ENCODE measurements at regions not wholly inside any gene's neighbourhood (a gene's known extent, or its start where the extent isn't known, plus 50 kb on each side); places are given as distances from the start of the nearest gene placed in this dataset.

DNA sequence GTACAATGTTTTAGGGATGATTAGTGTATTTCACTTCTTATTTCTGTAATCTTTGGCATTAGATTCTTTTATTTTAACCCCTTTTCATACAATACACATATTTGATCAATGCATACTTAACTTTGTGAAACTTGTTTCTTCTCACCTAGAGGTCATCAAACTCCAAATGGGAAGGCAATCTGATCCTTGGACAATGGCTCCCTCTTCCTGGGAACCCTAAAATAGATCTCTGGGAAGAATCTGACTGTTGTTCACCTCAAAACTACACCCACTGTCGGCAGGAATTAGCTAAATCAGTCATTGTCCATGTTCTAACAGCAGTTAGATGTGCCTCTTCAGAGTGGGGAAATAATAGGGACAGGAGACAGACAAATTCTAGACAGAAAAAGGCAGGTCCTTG, 707.4 kb upstream of the CHORDC1 start:
- DNase-seq (ENCODE audit: low read depth, low spot score): no peak
- in situ Hi-C loops (cut with HindIII; ENCODE audit: low pct_unique_long_range_greater_than_20kb, low sequenced_read_pairs): no loop called here

DNA sequence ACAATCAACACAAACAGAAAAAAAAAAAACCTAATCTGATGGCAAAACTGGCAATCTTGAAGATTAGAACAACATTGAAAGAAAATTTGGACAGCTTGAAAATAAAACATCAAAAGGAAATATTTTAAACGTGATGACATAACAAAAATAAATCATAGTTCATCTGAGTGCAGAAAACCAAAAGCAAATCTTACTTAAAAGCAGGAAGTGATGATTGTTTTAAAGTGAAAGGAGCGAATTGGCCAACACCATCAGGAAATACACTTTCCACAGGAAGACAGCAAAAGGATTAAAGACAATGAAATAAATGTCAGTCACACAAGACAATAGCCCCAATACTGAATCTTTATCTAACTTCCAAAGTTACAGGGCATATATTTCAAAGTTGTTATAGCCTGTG, 696.5 kb upstream of the CHORDC1 start:
- in situ Hi-C loops (cut with HindIII; ENCODE audit: low pct_unique_long_range_greater_than_20kb, low sequenced_read_pairs): no loop called here
- no peak for DNase-seq (ENCODE audit: low read depth, low spot score)

DNA sequence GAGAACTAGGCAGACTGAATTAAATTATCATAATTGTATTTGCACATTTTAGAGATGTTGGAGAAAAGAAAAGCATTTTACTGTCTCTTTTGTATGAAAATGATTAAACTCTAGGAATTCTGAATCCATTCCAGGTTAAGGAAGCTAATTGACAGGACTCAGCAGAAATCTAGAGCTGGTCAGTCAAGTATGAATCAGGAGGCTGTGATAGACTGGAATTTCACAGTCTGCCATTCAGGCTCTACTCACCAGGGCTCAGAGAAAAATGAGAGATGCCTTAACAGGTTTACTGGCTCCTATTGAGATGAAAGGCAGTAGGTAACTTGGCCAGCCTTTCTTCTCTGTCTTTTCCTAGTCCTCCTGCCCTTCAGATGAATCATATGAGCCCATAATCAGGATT, 693.9 kb upstream of the CHORDC1 start:
- in situ Hi-C loops (cut with HindIII; ENCODE audit: low pct_unique_long_range_greater_than_20kb, low sequenced_read_pairs): no loop called here

DNA sequence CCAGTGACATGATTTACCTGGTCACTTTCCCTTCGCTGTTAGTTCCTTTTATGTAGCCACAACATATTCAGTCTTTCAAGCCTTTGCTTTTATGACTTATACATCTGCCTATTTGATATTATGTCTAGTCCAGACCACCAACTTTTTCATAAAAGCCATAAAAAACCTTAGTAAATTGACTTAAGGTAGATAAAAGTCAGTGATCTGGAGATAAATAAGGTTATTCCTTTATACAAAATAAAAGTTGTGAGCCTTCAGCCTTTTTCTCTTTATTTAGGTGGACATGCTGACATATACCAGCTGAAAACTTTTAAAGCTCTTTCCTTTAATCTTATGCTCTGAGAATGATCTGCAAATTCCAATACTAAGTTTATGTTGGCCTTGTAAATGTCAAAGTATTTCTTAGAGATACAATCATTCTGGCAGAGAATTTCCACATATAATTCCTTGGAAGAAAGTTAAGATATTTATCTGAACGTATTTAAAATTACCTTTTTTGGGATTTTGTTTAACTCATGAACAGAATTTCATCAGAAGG, 690.4 kb upstream of the CHORDC1 start:
- no peak for DNase-seq (ENCODE audit: low read depth, low spot score)
- in situ Hi-C loops (cut with HindIII; ENCODE audit: low pct_unique_long_range_greater_than_20kb, low sequenced_read_pairs): no loop called here

More for the DNA sequence above, 693.9 kb upstream of the CHORDC1 start:
- DNase-seq (ENCODE audit: low read depth, low spot score): no peak

DNA sequence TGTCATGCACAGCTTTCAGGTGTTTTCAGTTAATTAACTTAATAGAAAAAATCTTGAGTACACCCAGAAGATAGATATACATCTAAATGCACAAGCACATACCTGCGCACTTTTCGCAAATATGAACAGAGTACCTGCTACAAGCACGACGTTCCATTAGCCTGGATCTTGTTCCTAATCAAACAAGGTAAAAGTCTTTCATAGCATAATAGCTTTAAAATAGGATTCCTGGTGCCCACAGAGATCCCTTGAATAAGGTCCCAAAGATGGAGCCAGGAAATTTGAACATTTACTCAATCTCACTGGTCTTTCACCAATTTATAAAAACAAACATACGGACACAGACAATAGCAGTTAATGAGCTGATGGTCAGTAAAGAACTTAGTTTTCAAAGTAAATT, 689.8 kb upstream of the CHORDC1 start:
- in situ Hi-C loops (cut with HindIII; ENCODE audit: low pct_unique_long_range_greater_than_20kb, low sequenced_read_pairs): no loop called here
- DNase-seq (ENCODE audit: low read depth, low spot score): no peak

DNA sequence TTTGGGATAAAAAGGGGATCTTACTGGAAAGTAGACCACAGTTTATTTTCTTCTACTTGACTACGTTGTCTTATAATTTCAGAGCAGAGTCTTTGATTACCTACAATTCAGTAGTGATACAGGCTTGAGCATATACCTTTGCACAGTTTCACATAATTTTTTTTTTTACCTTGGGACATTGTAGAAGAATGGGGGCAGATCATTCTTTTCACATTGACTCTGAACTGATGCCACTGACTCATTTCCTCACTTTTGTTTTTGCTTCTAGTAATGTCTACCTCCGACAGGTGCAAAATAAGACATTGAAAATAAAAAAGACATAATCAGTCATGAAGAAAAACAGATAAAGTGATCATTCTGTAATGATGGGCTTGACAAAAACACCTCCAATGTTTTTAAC, 688.3 kb upstream of the CHORDC1 start:
- in situ Hi-C loops (cut with HindIII; ENCODE audit: low pct_unique_long_range_greater_than_20kb, low sequenced_read_pairs): no loop called here
- DNase-seq (ENCODE audit: low read depth, low spot score): no peak

DNA sequence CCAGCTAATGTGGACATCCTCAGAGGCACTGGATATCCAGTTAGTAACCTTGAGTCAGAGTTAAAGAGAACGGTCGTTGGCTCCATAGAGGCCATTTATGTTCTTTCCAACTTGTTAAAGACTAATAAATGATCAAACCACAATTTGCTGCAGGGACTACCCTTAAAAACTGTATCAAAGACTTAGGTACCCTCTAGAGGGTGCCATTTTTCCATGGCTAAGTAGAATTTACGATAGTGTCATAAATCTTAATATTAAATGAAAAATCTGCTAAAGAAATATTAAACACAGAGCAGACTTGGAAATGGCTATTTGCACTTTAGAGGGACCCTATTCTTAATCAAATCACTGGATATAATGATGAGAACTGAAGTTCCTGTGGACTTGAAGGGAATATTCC, 685.2 kb upstream of the CHORDC1 start:
- no peak for DNase-seq (ENCODE audit: low read depth, low spot score)
- in situ Hi-C loops (cut with HindIII; ENCODE audit: low pct_unique_long_range_greater_than_20kb, low sequenced_read_pairs): no loop called here

DNA sequence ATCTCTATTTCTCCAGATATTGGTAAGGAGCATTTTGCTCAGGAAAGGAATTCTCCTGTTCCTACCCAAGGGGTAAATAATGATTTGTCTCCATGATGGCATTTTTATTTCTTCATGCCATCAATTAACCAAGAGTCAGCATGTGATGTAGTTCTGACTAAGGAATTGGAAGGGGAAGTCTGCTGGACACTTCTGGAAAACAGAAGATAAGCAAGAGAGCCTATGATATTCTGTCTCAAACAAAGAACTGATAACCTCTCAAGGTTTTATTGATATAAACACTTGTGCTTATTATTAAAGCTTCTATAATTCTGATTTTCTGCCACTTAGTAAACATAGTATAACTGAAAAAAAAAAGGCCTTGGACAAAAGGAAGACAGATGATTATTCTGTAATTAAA, 673.0 kb upstream of the CHORDC1 start:
- DNase-seq (ENCODE audit: low read depth, low spot score): no peak
- in situ Hi-C loops (cut with HindIII; ENCODE audit: low pct_unique_long_range_greater_than_20kb, low sequenced_read_pairs): no loop called here

DNA sequence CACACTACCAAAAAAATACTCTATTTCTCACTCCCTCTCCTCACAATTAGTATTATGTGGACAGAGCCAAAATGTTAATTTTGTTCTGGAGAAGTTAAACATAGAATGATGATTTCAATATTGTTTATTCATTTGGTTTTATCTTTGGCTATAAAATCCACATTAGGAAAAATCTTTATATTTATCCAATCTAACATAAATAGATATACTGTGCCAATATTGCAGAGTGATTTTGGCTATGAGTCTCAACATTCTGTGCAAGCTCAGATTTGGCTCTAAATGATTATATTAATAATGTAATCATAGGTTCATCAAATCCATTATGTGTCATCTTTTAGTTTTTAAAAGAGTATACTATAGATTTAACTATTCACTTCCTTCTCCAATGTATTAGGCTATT, 667.5 kb upstream of the CHORDC1 start:
- DNase-seq (ENCODE audit: low read depth, low spot score): no peak

DNA sequence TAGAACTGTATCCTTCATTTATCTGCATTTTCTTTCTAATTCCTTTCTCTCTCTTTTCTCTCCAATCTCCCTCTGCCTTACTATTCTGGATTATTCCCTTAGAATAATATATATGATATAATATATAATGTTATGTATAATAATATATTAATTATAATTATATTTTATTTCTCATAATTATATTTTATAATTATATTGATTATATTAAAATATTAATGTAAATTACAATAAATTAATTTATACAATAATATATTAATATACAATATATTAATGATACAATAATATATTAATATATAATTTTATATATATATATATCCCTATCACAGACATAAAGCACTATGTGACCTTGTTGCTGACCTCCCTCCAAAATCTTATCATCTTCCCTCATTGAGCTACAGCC, 661.3 kb upstream of the CHORDC1 start:
- in situ Hi-C loops (cut with HindIII; ENCODE audit: low pct_unique_long_range_greater_than_20kb, low sequenced_read_pairs): no loop called here

More for the DNA sequence above, 667.5 kb upstream of the CHORDC1 start:
- in situ Hi-C loops (cut with HindIII; ENCODE audit: low pct_unique_long_range_greater_than_20kb, low sequenced_read_pairs): no loop called here

DNA sequence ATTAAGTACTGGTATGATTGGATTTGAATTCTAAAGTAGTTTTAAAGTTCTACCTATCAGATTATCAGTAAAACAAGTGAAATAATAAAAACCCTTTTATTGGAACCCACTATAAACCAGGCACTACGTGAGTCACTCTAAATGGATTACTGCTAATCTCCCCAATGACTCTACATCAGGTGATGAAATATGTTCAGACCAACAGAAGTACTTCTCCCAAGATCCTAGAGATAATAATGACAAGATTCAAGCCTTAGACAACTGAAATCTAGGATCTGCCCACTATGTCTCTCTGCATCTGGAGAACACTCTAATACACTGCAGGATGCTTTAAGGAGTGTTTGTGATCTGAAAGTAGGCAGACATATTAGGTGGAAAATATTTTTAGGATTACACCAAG, 652.1 kb upstream of the CHORDC1 start:
- in situ Hi-C loops (cut with HindIII; ENCODE audit: low pct_unique_long_range_greater_than_20kb, low sequenced_read_pairs): no loop called here
- DNase-seq (ENCODE audit: low read depth, low spot score): no peak

More for the DNA sequence above, 661.3 kb upstream of the CHORDC1 start:
- no peak for DNase-seq (ENCODE audit: low read depth, low spot score)

DNA sequence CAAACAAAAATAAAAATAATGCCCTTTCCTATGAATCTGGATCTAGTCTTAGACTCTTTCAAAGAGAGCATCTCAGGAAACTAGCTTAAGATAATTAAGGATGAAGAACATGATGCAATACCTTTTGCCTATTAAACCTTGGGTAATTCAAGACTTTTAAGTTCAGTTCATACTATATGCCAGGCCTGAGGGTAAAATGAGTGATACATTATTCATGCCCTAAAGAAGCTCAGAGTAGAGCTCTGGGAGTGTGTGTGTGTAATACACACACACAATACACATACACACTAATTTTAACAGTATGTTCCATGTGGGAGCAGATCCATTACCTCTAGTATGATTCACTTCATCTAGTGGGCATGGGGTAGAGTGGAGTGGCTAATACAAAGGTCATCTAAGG, 651.4 kb upstream of the CHORDC1 start:
- no peak for DNase-seq (ENCODE audit: low read depth, low spot score)
- in situ Hi-C loops (cut with HindIII; ENCODE audit: low pct_unique_long_range_greater_than_20kb, low sequenced_read_pairs): no loop called here

DNA sequence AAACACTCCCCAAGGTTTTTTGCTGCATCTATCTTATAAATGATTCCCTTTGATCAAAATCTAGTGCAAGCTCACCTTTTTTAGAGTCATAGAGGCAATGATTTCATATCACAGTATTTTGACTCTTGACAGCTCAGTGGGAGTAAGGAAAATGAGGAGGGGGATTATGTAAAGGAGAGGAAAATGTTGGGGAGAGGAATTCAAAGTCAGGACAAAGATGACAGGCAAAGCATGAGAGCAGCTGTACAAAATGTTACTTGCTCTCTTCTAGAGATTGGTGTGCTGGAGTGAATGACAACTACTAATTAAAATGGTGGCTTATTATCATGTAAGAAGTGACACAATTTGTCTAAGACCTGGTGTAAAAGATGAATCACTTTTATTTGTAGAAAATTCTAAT, 644.6 kb upstream of the CHORDC1 start:
- no peak for DNase-seq (ENCODE audit: low read depth, low spot score)
- in situ Hi-C loops (cut with HindIII; ENCODE audit: low pct_unique_long_range_greater_than_20kb, low sequenced_read_pairs): no loop called here

DNA sequence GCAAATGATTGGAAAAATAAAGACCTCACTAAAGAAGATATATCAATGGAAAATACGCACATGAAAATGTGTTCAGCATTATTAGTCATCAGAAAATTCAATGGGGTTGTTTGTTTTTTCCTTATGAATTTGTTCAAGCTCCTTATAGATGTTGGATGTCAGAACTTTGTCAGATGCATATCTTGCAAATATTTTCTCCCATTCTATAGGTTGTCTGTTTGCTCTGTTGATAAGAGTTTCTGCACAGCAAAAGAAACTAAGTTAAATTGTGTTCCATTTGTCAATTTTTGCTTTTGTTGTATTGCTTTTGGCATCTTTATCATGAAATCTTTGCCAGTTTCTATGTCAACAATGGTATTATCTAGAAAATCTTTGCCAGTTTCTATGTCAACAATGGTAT, 633.9 kb upstream of the CHORDC1 start:
- in situ Hi-C loops (cut with HindIII; ENCODE audit: low pct_unique_long_range_greater_than_20kb, low sequenced_read_pairs): no loop called here
- DNase-seq (ENCODE audit: low read depth, low spot score): no peak

DNA sequence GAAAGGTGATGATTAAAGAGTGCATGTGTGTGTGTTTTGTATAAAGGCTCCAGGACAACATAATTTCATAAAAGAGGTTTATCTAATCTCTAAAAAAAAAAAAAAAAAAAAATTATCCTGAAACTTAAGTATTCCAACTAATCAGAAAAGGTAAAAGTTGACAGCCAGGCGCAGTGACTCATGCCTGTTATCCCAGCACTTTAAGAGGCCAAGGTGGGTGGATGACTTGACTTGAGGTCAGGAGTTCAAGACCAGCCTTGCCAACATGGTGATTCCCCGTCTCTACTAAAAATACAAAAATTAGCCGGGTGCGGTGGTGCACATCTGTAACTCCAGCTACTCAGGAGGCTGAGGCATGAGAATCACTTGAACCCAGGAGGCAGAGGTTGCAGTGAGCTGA, 632.7 kb upstream of the CHORDC1 start:
- in situ Hi-C loops (cut with HindIII; ENCODE audit: low pct_unique_long_range_greater_than_20kb, low sequenced_read_pairs): no loop called here
- DNase-seq (ENCODE audit: low read depth, low spot score): no peak

DNA sequence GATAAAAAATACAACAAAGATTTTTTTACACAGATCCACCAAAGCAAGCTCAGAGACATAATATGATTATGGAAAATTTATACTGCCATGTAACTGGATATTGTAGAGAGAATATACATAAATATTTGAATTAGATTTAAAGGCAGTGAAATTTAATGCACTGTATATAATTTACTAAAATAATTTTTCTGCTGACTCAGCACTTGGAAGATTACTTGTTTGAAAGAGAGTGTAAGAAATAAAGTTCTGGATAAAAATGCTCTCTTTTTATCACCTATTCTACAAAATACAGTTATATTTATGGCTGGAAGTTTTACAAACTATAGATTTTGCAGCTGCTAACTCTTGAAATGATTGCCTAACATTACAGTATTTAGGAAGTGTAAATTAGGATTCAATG, 628.3 kb upstream of the CHORDC1 start:
- in situ Hi-C loops (cut with HindIII; ENCODE audit: low pct_unique_long_range_greater_than_20kb, low sequenced_read_pairs): no loop called here
- no peak for DNase-seq (ENCODE audit: low read depth, low spot score)

DNA sequence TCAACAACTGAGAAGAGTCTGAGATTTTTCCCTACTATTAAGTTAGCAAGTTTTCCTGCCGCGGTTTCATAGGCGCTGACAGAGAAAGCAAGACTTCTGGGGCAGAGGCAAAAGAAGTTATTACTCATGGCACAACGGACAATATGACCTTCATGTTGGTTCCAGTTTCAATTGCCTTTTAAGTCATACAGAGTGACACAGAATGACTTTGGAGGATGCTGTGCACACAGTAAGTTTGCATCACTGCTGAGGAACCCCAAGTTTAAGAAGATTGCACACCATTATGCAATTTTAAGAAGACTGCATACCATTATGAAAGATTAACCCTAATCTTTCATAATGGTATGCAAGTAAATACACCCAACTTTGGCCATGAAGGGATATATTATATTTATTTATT, 626.5 kb upstream of the CHORDC1 start:
- in situ Hi-C loops (cut with HindIII; ENCODE audit: low pct_unique_long_range_greater_than_20kb, low sequenced_read_pairs): no loop called here
- no peak for DNase-seq (ENCODE audit: low read depth, low spot score)

DNA sequence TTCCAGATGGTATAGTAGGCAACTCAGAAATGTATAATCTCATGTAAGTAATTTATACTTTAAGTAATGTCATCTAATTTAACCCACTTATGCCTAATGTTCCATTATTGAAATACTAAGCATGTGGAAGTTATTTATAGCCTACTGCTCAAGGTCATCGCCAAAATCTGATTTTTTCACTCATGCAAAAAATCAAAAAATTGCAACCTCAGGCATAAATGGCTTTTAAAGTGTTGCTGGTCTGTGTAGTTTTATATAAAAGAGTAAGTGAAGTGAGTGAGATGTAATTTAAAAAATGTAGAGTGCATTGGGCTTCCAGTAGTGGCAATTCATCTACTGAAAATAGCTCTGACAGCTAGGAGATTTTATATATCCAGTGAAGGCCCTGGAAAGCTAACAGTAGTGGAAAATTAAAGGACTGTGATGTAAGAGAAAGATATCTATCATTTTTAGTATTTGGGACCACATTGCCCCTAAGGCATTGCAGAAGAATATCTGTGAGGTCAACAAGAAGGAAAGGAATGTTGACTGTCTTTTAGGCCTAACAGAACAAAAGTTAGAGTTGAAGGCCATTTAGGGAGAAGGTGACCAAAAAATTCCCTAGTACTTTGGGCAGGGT, 624.5 kb upstream of the CHORDC1 start:
- in situ Hi-C loops (cut with HindIII; ENCODE audit: low pct_unique_long_range_greater_than_20kb, low sequenced_read_pairs): no loop called here
- DNase-seq (ENCODE audit: low read depth, low spot score): no peak

DNA sequence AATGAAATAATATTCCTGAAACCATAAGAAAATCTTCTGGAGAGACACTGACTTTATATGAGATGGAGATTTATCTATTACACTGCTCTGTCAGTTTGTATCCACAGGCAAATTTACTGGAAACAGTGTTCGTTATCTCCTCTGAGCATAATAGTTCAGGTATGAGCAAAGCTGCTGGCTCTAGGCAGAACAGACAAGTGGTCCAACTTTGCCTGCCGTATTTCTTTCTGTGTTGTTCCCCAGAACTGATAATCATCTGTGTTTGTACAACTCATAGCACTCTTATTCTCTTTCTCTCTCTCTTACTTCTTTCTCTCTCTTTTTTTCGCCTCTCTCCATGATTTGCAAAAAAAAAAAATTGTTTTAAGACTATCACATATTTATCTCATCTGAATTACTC, 623.8 kb upstream of the CHORDC1 start:
- in situ Hi-C loops (cut with HindIII; ENCODE audit: low pct_unique_long_range_greater_than_20kb, low sequenced_read_pairs): no loop called here

DNA sequence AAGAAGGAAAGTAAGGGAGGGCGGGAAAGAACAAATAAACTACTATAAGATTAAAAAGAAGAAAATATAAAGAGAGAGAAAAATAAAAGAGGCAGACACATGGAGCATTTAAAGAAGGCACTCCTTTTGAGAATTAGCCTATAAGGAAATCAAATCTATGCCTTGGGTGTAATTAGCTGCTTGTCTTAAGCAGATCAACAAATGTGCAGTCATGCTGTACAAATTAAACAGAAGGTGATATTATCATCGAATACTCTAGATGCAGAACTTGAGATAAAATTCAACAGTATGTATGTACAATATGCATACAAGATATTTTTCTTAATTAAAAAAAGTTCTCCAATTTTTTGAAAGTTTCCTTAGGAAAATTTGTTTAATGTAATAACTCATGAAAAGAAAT, 623.0 kb upstream of the CHORDC1 start:
- in situ Hi-C loops (cut with HindIII; ENCODE audit: low pct_unique_long_range_greater_than_20kb, low sequenced_read_pairs): no loop called here
- no peak for DNase-seq (ENCODE audit: low read depth, low spot score)

More for the DNA sequence above, 623.8 kb upstream of the CHORDC1 start:
- no peak for DNase-seq (ENCODE audit: low read depth, low spot score)
